Kidney (tissue), 13 donors: ENCODE measurements at regions not wholly inside any gene's neighbourhood (a gene's known extent, or its start where the extent isn't known, plus 50 kb on each side); places are given as distances from the start of the nearest gene placed in this dataset.

Experiments
- DNase-seq, 5 donors: peaks; one replicate each; pipeline ENCODE4 v3.0.0-alpha.2; 2013 to 2020
- FAIRE-seq: peaks from 2 replicates; lab custom pipeline; 2012; peaks lifted over from hg19 to GRCh38; lab: Jason Lieb, UNC
- H3K27ac ChIP-seq, 2 donors: one replicate each; pipeline ENCODE4 v1.7.0; 2013; ENCODE audit warnings: low read depth in 2 of 2, low read length in 2 of 2, inconsistent platforms in 1 of 2
- H3K27me3 ChIP-seq: one replicate; pipeline ENCODE4 v1.7.1; 2013; ENCODE audit warnings: low read length, inconsistent platforms; ENCODE audit not compliant: control insufficient read depth, insufficient read depth
- H3K36me3 ChIP-seq, 3 donors: one replicate each; pipeline versions ENCODE4 v1.7.0 to v1.7.1; 2013; ENCODE audit warnings: low read length in 3 of 3, control low read depth in 1 of 3, inconsistent platforms in 1 of 3; ENCODE audit not compliant: insufficient read depth in 3 of 3, control insufficient read depth in 2 of 3
- H3K4me1 ChIP-seq, 3 donors: one replicate each; pipeline versions ENCODE4 v1.7.0 to v1.7.1; 2013; ENCODE audit warnings: low read length in 3 of 3, inconsistent platforms in 1 of 3, low read depth in 1 of 3; ENCODE audit not compliant: control insufficient read depth in 2 of 3, insufficient read depth in 2 of 3
- H3K4me3 ChIP-seq, 3 donors: one replicate each; pipeline versions ENCODE4 v1.7.0 to v1.8.1; 2013; ENCODE audit warnings: low read length in 3 of 3, control low read depth in 1 of 3, inconsistent platforms in 1 of 3
- H3K9ac ChIP-seq, 3 donors: one replicate each; pipeline versions ENCODE4 v1.7.0 to v1.7.1; 2013; ENCODE audit warnings: low read length in 3 of 3, control low read depth in 1 of 3, inconsistent platforms in 1 of 3
- H3K9me3 ChIP-seq, 3 donors: one replicate each; pipeline versions ENCODE4 v1.7.0 to v1.7.1; 2013; ENCODE audit warnings: low read length in 3 of 3, control low read depth in 1 of 3, inconsistent platforms in 1 of 3; ENCODE audit not compliant: control insufficient read depth in 2 of 3, insufficient read depth in 1 of 3
- CTCF ChIP-seq: IDR thresholded peaks from 3 replicates; pipeline ENCODE4 v1.5.1; 2012; ENCODE audit warnings: mild to moderate bottlenecking, moderate library complexity, borderline replicate concordance; ENCODE audit not compliant: insufficient read depth; ENCODE audit errors: extremely low read depth
- intact Hi-C: fragments of 100-400 bp; cut with DNase I; formaldehyde crosslinking; loops from one replicate; pipeline ENCODE4 v1.11.1; 2022
- donor health status: control.
- donor health status: control.
- donor health status: control.
- donor health status: control.
- donor health status: control.
- donor health status: DM: yes; HTN: yes; CAD: no.
- donor health status: Normal renal cell carcinoma (clear cell type).

GRCh38 chr13:31927219-31927653 lies 104.3 kb upstream of the FRY start:
- H3K4me1 ChIP-seq: no peaks in the 10 kb centered on the region
- no peak for FAIRE-seq

GRCh38 chr13:31929031-31929770 lies 102.4 kb upstream of the FRY start:
- Histone ChIP-seq H3K9ac (no peak overlapping the region), H3K36me3 (no peaks in the 10 kb centered on the region), H3K27ac (no peak overlapping the region), H3K4me1 (no peaks in the 10 kb centered on the region), H3K9me3 (no peaks in the 10 kb centered on the region), H3K4me3 (no peak overlapping the region), H3K27me3 (no peaks in the 10 kb centered on the region)
- FAIRE-seq: no peak
- intact Hi-C loops: no loop called here
- no peak for DNase-seq
- TF ChIP-seq CTCF: no peak

More at GRCh38 chr13:31927219-31927653, 104.3 kb upstream of the FRY start:
- no peak for DNase-seq
- Histone ChIP-seq H3K27ac (no peak overlapping the region), H3K4me3 (no peak overlapping the region), H3K9ac (no peak overlapping the region), H3K9me3 (no peaks in the 10 kb centered on the region), H3K36me3 (no peaks in the 10 kb centered on the region), H3K27me3 (no peaks in the 10 kb centered on the region)
- TF ChIP-seq CTCF: no peak
- intact Hi-C loops: no loop called here

- TF ChIP-seq CTCF: no peak
- Histone ChIP-seq H3K27ac (no peak overlapping the region), H3K4me1 (no peaks in the 10 kb centered on the region)
Measured at GRCh38 chr13:31930490-31930889, 101.1 kb upstream of the FRY start.

More at GRCh38 chr13:31930490-31930889, 101.1 kb upstream of the FRY start:
- Histone ChIP-seq H3K9ac (no peak overlapping the region), H3K4me3 (no peak overlapping the region), H3K36me3 (no peaks in the 10 kb centered on the region), H3K9me3 (no peaks in the 10 kb centered on the region), H3K27me3 (no peaks in the 10 kb centered on the region)
- FAIRE-seq: no peak
- intact Hi-C loops: no loop called here
- DNase-seq: no peak
